SK-N-SH treated with all-trans-retinoic acid at 6 μM for 48 hours (cell line): ENCODE measurements at regions not wholly inside any gene's neighbourhood (a gene's known extent, or its start where the extent isn't known, plus 50 kb on each side); places are given as distances from the start of the nearest gene placed in this dataset.
A peak's percentile ranks its signal among the peaks of the same experiment; 100 is the strongest.

Experiments used
- ATAC-seq: fragments of 200-7000 bp; cut with Tn5 transposase; 3 replicates; pipeline ENCODE4 v1.9.1; 2020; ENCODE audit warnings: mild to moderate bottlenecking, moderate library complexity
- CREB5 ChIP-seq: fragments of 250-450 bp; sonication (Bioruptor Pico); IDR thresholded peaks from 2 replicates; pipeline ENCODE4 v1.5.1; 2020; ENCODE audit warnings: low read depth, mild to moderate bottlenecking, moderate library complexity
- CSDC2 ChIP-seq: fragments of 250-450 bp; sonication (Bioruptor Pico); IDR thresholded peaks from 2 replicates; pipeline ENCODE4 v1.5.0; 2020; ENCODE audit warnings: mild to moderate bottlenecking, moderate library complexity
- CSRNP3 ChIP-seq: fragments of 250-450 bp; sonication (Bioruptor Pico); IDR thresholded peaks from 2 replicates; pipeline ENCODE4 v1.5.1; 2021; ENCODE audit warnings: mild to moderate bottlenecking, moderate library complexity
- ESRRG ChIP-seq: fragments of 250-450 bp; sonication (Bioruptor Pico); IDR thresholded peaks from 2 replicates; pipeline ENCODE4 v1.6.1; 2021; ENCODE audit warnings: mild to moderate bottlenecking
- GLIS3 ChIP-seq: fragments of 250-450 bp; sonication (Bioruptor Pico); IDR thresholded peaks from 2 replicates; pipeline ENCODE4 v1.5.0; 2020; ENCODE audit warnings: mild to moderate bottlenecking, moderate library complexity
- ISL1 ChIP-seq: fragments of 250-450 bp; sonication (Bioruptor Pico); IDR thresholded peaks from 2 replicates; pipeline ENCODE4 v2.1.2; 2022; ENCODE audit warnings: mild to moderate bottlenecking, moderate library complexity
- PATZ1 ChIP-seq: fragments of 250-450 bp; sonication (Bioruptor Pico); IDR thresholded peaks from 2 replicates; pipeline ENCODE4 v1.8.0; 2020; ENCODE audit warnings: mild to moderate bottlenecking, moderate library complexity, borderline replicate concordance
- POU6F1 ChIP-seq: fragments of 250-450 bp; sonication (Bioruptor Pico); IDR thresholded peaks from 2 replicates; pipeline ENCODE4 v1.8.0; 2021; ENCODE audit warnings: low read depth, mild to moderate bottlenecking, moderate library complexity, borderline replicate concordance
- PPARA ChIP-seq: fragments of 250-450 bp; sonication (Bioruptor Pico); IDR thresholded peaks from 2 replicates; pipeline ENCODE4 v1.5.0; 2020; ENCODE audit warnings: mild to moderate bottlenecking, borderline replicate concordance
- RARB ChIP-seq: fragments of 250-450 bp; sonication (Bioruptor Pico); IDR thresholded peaks from 2 replicates; pipeline ENCODE4 v1.8.0; 2021; ENCODE audit warnings: mild to moderate bottlenecking, moderate library complexity
- SNAI2 ChIP-seq: fragments of 250-450 bp; sonication (Bioruptor Pico); IDR thresholded peaks from 2 replicates; pipeline ENCODE4 v1.5.0; 2020; ENCODE audit warnings: mild to moderate bottlenecking, moderate library complexity
- TCF4 ChIP-seq: fragments of 250-450 bp; sonication (Bioruptor Pico); IDR thresholded peaks from 2 replicates; pipeline ENCODE4 v1.8.0; 2021; ENCODE audit warnings: mild to moderate bottlenecking, moderate library complexity, borderline replicate concordance
- TOX ChIP-seq: fragments of 250-450 bp; sonication (Bioruptor Pico); IDR thresholded peaks from 2 replicates; pipeline ENCODE4 v1.8.0; 2021; ENCODE audit warnings: mild to moderate bottlenecking, moderate library complexity, borderline replicate concordance
- TSHZ2 ChIP-seq: fragments of 250-450 bp; sonication (Bioruptor Pico); IDR thresholded peaks from 2 replicates; pipeline ENCODE4 v1.5.0; 2020; ENCODE audit warnings: mild to moderate bottlenecking, moderate library complexity
- ZC3H10 ChIP-seq: fragments of 250-450 bp; sonication (Bioruptor Pico); IDR thresholded peaks from 2 replicates; pipeline ENCODE4 v1.5.1; 2021; ENCODE audit warnings: mild to moderate bottlenecking, moderate library complexity
- ZFP30 ChIP-seq: fragments of 450-650 bp; formaldehyde crosslinking; IDR thresholded peaks from 2 replicates; pipeline ENCODE4 v1.5.0; 2022; ENCODE audit warnings: mild to moderate bottlenecking, moderate library complexity
- ZNF565 ChIP-seq: fragments of 450-650 bp; formaldehyde crosslinking; conservative IDR thresholded peaks from 2 replicates; pipeline ENCODE4 v1.5.0; 2020; ENCODE audit warnings: low read depth, mild to moderate bottlenecking, moderate library complexity
- ZNF70 ChIP-seq: fragments of 450-650 bp; formaldehyde crosslinking; IDR thresholded peaks from 2 replicates; pipeline ENCODE4 v1.5.0; 2020; ENCODE audit warnings: mild to moderate bottlenecking, moderate library complexity
- ZNF8 ChIP-seq: fragments of 450-650 bp; formaldehyde crosslinking; IDR thresholded peaks from 2 replicates; pipeline ENCODE4 v1.5.0; 2020; ENCODE audit warnings: mild to moderate bottlenecking, moderate library complexity

- TF ChIP-seq RARB = no peak
- TF ChIP-seq CREB5 = no peak
- no peak for TF ChIP-seq TCF4 (CRISPR knock-in tag)
- TF ChIP-seq CSRNP3 = no peak
- no peak for TF ChIP-seq GLIS3 (CRISPR knock-in tag)
- no peak for TF ChIP-seq PPARA (CRISPR knock-in tag)
- no peak for TF ChIP-seq ESRRG (CRISPR knock-in tag)
- TF ChIP-seq SNAI2 (CRISPR knock-in tag) = no peak
- no peak for TF ChIP-seq ZFP30 (CRISPR knock-in tag)
- TF ChIP-seq ZNF565 (CRISPR knock-in tag) = no peak
- no peak for TF ChIP-seq ZNF8 (CRISPR knock-in tag)
- no peak for TF ChIP-seq POU6F1 (CRISPR knock-in tag)
- no peak for TF ChIP-seq TOX
- TF ChIP-seq, all 23 proteins: peak for 0
- no peak for ATAC-seq
These were observed 69.4 kb upstream of the PPP2R3B start for GRCh38 chrX:456146-456545.

GRCh38 chrX:456551-457291, 70.0 kb upstream of the PPP2R3B start:
- no peak for ATAC-seq
- TF ChIP-seq TSHZ2 (CRISPR knock-in tag) (no peak), CSRNP3 (no peak), RARB (no peak), TCF4 (CRISPR knock-in tag) (no peak)
- TF ChIP-seq, all 23 proteins: peak for 0

- no peak for ATAC-seq
- TF ChIP-seq TOX (no peak), CSDC2 (CRISPR knock-in tag) (no peak)
These were observed 70.6 kb upstream of the PPP2R3B start for GRCh38 chrX:457292-457679.

GRCh38 chrX:458631-459061, 71.9 kb upstream of the PPP2R3B start:
- TF ChIP-seq ZNF70 (CRISPR knock-in tag) = no peak
- no peak for TF ChIP-seq ZC3H10
- no peak for ATAC-seq

GRCh38 chrX:459611-460010, 72.9 kb upstream of the PPP2R3B start:
- peak; percentile 23; the same call in 2 of the 3 replicates for ATAC-seq
- TF ChIP-seq CSRNP3 = no peak
- no peak for TF ChIP-seq ISL1 (CRISPR knock-in tag)
- no peak for TF ChIP-seq PPARA (CRISPR knock-in tag)
- no peak for TF ChIP-seq TCF4 (CRISPR knock-in tag)
- TF ChIP-seq CREB5 = no peak
- no peak for TF ChIP-seq PATZ1
- no peak for TF ChIP-seq SNAI2 (CRISPR knock-in tag)
- no peak for TF ChIP-seq CSDC2 (CRISPR knock-in tag)
